ENCODE measurements at regions not wholly inside any gene's neighbourhood (a gene's known extent, or its start where the extent isn't known, plus 50 kb on each side); places are given as distances from the start of the nearest gene placed in this dataset.

DNA sequence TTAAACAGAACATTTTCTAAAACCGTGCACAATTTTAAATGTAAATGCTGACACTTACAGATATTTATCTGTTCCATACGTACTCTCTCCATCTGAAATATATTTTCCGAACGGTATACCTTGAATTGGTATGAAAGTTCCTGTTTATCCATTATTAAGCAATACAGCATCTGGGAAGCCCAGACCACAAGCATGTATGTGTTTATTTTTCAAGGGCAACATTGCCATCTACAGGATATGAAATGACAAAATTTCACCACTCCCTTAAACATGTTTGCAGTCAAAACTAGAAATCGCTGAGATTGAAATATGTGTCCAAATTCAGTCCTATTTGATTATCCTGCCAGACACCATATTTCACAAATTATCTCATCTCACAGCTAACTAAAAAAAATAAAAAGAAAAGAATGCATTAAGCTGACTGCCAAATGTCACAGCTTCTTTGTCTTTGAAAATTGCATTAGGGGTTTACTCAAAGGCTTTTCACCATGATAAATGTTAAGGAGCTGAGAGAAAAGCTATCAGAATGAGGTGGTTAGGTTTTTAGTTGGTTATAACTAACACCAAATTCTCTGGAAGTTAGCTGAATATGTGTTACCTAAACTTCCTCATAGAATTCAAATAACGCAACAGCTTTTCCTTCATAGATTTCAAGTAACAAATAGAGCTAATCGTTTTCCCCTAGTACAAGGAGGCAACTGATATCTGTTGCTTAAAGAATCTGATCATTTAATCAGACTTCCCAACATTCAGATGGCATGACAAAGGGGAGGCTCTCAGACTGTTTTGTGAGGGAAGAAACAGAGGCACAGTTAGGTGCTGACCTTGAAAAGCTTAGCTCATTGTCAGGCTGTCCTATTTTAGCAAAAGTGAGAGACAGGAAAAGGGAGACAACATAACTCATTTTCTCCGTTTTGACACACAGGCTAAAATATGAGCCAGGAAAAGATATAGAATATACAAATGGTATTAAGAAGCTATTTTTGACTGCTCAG is 533.1 kb downstream of the TBL1XR1 start (continued):
- TF ChIP-seq, protein P1, sequence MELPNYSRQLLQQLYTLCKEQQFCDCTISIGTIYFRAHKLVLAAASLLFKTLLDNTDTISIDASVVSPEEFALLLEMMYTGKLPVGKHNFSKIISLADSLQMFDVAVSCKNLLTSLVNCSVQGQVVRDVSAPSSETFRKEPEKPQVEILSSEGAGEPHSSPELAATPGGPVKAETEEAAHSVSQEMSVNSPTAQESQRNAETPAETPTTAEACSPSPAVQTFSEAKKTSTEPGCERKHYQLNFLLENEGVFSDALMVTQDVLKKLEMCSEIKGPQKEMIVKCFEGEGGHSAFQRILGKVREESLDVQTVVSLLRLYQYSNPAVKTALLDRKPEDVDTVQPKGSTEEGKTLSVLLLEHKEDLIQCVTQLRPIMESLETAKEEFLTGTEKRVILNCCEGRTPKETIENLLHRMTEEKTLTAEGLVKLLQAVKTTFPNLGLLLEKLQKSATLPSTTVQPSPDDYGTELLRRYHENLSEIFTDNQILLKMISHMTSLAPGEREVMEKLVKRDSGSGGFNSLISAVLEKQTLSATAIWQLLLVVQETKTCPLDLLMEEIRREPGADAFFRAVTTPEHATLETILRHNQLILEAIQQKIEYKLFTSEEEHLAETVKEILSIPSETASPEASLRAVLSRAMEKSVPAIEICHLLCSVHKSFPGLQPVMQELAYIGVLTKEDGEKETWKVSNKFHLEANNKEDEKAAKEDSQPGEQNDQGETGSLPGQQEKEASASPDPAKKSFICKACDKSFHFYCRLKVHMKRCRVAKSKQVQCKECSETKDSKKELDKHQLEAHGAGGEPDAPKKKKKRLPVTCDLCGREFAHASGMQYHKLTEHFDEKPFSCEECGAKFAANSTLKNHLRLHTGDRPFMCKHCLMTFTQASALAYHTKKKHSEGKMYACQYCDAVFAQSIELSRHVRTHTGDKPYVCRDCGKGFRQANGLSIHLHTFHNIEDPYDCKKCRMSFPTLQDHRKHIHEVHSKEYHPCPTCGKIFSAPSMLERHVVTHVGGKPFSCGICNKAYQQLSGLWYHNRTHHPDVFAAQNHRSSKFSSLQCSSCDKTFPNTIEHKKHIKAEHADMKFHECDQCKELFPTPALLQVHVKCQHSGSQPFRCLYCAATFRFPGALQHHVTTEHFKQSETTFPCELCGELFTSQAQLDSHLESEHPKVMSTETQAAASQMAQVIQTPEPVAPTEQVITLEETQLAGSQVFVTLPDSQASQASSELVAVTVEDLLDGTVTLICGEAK (IDR thresholded peaks at IDR 0.05) = no peak
- TF ChIP-seq, protein P1 (CRISPR knock-in tag; IDR thresholded peaks at IDR 0.05) = no peak
- TF ChIP-seq, protein P2, sequence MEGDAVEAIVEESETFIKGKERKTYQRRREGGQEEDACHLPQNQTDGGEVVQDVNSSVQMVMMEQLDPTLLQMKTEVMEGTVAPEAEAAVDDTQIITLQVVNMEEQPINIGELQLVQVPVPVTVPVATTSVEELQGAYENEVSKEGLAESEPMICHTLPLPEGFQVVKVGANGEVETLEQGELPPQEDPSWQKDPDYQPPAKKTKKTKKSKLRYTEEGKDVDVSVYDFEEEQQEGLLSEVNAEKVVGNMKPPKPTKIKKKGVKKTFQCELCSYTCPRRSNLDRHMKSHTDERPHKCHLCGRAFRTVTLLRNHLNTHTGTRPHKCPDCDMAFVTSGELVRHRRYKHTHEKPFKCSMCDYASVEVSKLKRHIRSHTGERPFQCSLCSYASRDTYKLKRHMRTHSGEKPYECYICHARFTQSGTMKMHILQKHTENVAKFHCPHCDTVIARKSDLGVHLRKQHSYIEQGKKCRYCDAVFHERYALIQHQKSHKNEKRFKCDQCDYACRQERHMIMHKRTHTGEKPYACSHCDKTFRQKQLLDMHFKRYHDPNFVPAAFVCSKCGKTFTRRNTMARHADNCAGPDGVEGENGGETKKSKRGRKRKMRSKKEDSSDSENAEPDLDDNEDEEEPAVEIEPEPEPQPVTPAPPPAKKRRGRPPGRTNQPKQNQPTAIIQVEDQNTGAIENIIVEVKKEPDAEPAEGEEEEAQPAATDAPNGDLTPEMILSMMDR (IDR thresholded peaks at IDR 0.05 in 2 of 3, conservative IDR thresholded peaks at IDR 0.05 in 1 of 3; ENCODE audit: insufficient read depth in 2 of 3, low read depth in 1 of 3, low read length in 3 of 3) = peak; percentile 30 to 66 (median 58); a peak in 5 of 6 replicates
- TF ChIP-seq RAD21 (CRISPR knock-in tag; conservative IDR thresholded peaks at IDR 0.05 in 1 of 2, IDR thresholded peaks at IDR 0.05 in 1 of 2) = peak; percentile 80 to 86
- TF ChIP-seq MAFF (IDR thresholded peaks at IDR 0.05; ENCODE audit: low read length) = no peak
- TF ChIP-seq PRPF4 (IDR thresholded peaks at IDR 0.05; ENCODE audit: insufficient read depth, low read depth, low read length, poor library complexity, severe bottlenecking) = no peak
- no peak for TF ChIP-seq SMAD2 (IDR thresholded peaks at IDR 0.05; ENCODE audit: low read depth, low read length)
- no peak for TF ChIP-seq JUND (IDR thresholded peaks at IDR 0.05; ENCODE audit: borderline replicate concordance, low read depth, low read length)
- TF ChIP-seq JUND (tag; IDR thresholded peaks at IDR 0.05; ENCODE audit: borderline replicate concordance, low read depth, low read length) = peak; percentile 18; the same call in 1 of the 3 replicates
- no peak for TF ChIP-seq CHD4 (IDR thresholded peaks at IDR 0.05; ENCODE audit: insufficient read depth, insufficient replicate concordance, low read depth, low read length, poor library complexity, severe bottlenecking)
- no peak for TF ChIP-seq ZNF589 (CRISPR knock-in tag; IDR thresholded peaks at IDR 0.05; ENCODE audit: low read depth)
- no peak for TF ChIP-seq NR4A1 (CRISPR knock-in tag; IDR thresholded peaks at IDR 0.05)
- TF ChIP-seq NR4A1 (tag; IDR thresholded peaks at IDR 0.05) = no peak
- TF ChIP-seq RFX7 (CRISPR knock-in tag; IDR thresholded peaks at IDR 0.05) = no peak
- TF ChIP-seq RBM14 (IDR thresholded peaks at IDR 0.05; ENCODE audit: borderline replicate concordance, insufficient read depth, low read depth, low read length) = no peak
- no peak for TF ChIP-seq ZKSCAN1 (IDR thresholded peaks at IDR 0.05; ENCODE audit: low read depth, low read length)

Data from K562 (cell line).